HEK293 (cell line): ENCODE measurements at regions not wholly inside any gene's neighbourhood (a gene's known extent, or its start where the extent isn't known, plus 50 kb on each side); places are given as distances from the start of the nearest gene placed in this dataset.
A peak's percentile ranks its signal among the peaks of the same experiment; 100 is the strongest.

Source experiments
- CTCF ChIA-PET: fragments of 350-600 bp; formaldehyde crosslinking; extraction: SDS; loops from one replicate; lab custom pipeline; 2021; ENCODE audit warnings: antibody characterized with exemption; lab: Yijun Ruan, JAX
- POLR2A ChIA-PET: fragments of 300-600 bp; formaldehyde crosslinking; extraction: SDS; loops from one replicate; lab custom pipeline; 2020; ENCODE audit warnings: antibody characterized with exemption, inconsistent platforms; lab: Yijun Ruan, JAX
- H3K27ac ChIP-seq: fragments of 200-500 bp; sonication (Bioruptor generic); 2 replicates; pipeline ENCODE4 v1.5.1; 2014; ENCODE audit warnings: low read depth, low read length, control low read depth, inconsistent platforms; ENCODE audit errors: extremely low read depth
- H3K36me3 ChIP-seq, 2 experiments: fragments of 200-500 bp in 1 of 2; sonication (Bioruptor generic) in 1 of 2; 1 replicate in 1 of 2; 2 replicates in 1 of 2; pipeline ENCODE4 v1.5.1; 2014 to 2017; ENCODE audit warnings: inconsistent platforms in 2 of 2, low read length in 2 of 2; ENCODE audit not compliant: control insufficient read depth in 2 of 2, insufficient read depth in 1 of 2
- H3K4me1 ChIP-seq: fragments of 200-500 bp; sonication (Bioruptor generic); 2 replicates; pipeline ENCODE4 v1.5.1; 2014; ENCODE audit warnings: mild to moderate bottlenecking, low read length, inconsistent platforms; ENCODE audit not compliant: control insufficient read depth, insufficient read depth
- H3K4me3 ChIP-seq: 2 replicates; pipeline ENCODE4 v1.5.1; 2011; ENCODE audit warnings: low read depth, mild to moderate bottlenecking, control low read depth, low read length, moderate library complexity
- H3K9me3 ChIP-seq: fragments of 200-500 bp; sonication (Bioruptor generic); 2 replicates; pipeline ENCODE4 v1.5.1; 2014; ENCODE audit warnings: low read depth, low read length, inconsistent platforms; ENCODE audit not compliant: control insufficient read depth, insufficient read depth
- AEBP2 ChIP-seq: fragments of 450-650 bp; formaldehyde crosslinking; IDR thresholded peaks from 2 replicates; pipeline ENCODE4 v1.5.1; 2016; ENCODE audit warnings: missing biosample characterization, missing genetic modification characterization, borderline replicate concordance
- ATF2 ChIP-seq: fragments of 450-650 bp; formaldehyde crosslinking; IDR thresholded peaks from 2 replicates; pipeline ENCODE4 v1.5.1; 2016; ENCODE audit warnings: missing biosample characterization, missing genetic modification characterization, low read depth
- BCL11A ChIP-seq: fragments of 450-650 bp; formaldehyde crosslinking; IDR thresholded peaks from 2 replicates; pipeline ENCODE4 v1.5.1; 2016; ENCODE audit warnings: low read depth, missing biosample characterization, missing genetic modification characterization
- KLF10 ChIP-seq: fragments of 450-650 bp; IDR thresholded peaks from 2 replicates; pipeline ENCODE4 v1.5.1; 2018; ENCODE audit warnings: missing biosample characterization, mild to moderate bottlenecking, missing genetic modification characterization
- PRDM6 ChIP-seq: fragments of 450-650 bp; formaldehyde crosslinking; IDR thresholded peaks from 2 replicates; pipeline ENCODE4 v1.5.1; 2017; ENCODE audit warnings: missing biosample characterization, missing genetic modification characterization
- SCRT2 ChIP-seq: fragments of 450-650 bp; formaldehyde crosslinking; IDR thresholded peaks from 2 replicates; pipeline ENCODE4 v1.5.1; 2016; ENCODE audit warnings: missing biosample characterization, missing genetic modification characterization
- TSHZ1 ChIP-seq: fragments of 450-650 bp; formaldehyde crosslinking; IDR thresholded peaks from 2 replicates; pipeline ENCODE4 v1.5.1; 2016; ENCODE audit warnings: missing biosample characterization, missing genetic modification characterization, borderline replicate concordance
- ZNF146 ChIP-seq: fragments of 450-650 bp; formaldehyde crosslinking; IDR thresholded peaks from 2 replicates; pipeline ENCODE4 v1.5.1; 2016; ENCODE audit warnings: missing biosample characterization, missing genetic modification characterization
- ZNF169 ChIP-seq: fragments of 450-650 bp; formaldehyde crosslinking; IDR thresholded peaks from 2 replicates; pipeline ENCODE4 v1.5.1; 2016; ENCODE audit warnings: missing biosample characterization, missing genetic modification characterization
- ZNF223 ChIP-seq: fragments of 450-650 bp; formaldehyde crosslinking; IDR thresholded peaks from 2 replicates; pipeline ENCODE4 v1.5.1; 2016; ENCODE audit warnings: missing biosample characterization, missing genetic modification characterization
- ZNF335 ChIP-seq: fragments of 450-650 bp; formaldehyde crosslinking; conservative IDR thresholded peaks from 2 replicates; pipeline ENCODE4 v1.5.1; 2016; ENCODE audit warnings: missing biosample characterization, missing genetic modification characterization
- ZNF37A ChIP-seq: fragments of 450-650 bp; IDR thresholded peaks from 2 replicates; pipeline ENCODE4 v1.5.1; 2018; ENCODE audit warnings: missing biosample characterization, missing genetic modification characterization
- ZNF514 ChIP-seq: fragments of 450-650 bp; formaldehyde crosslinking; IDR thresholded peaks from 2 replicates; pipeline ENCODE4 v1.5.1; 2016; ENCODE audit warnings: missing biosample characterization, missing genetic modification characterization
- ZNF600 ChIP-seq: fragments of 450-650 bp; formaldehyde crosslinking; IDR thresholded peaks from 2 replicates; pipeline ENCODE4 v1.5.1; 2016; ENCODE audit warnings: missing biosample characterization, missing genetic modification characterization
- ZNF639 ChIP-seq: fragments of 450-650 bp; formaldehyde crosslinking; IDR thresholded peaks from 2 replicates; pipeline ENCODE4 v1.5.1; 2016; ENCODE audit warnings: missing biosample characterization, missing genetic modification characterization
- ZNF677 ChIP-seq: fragments of 450-650 bp; IDR thresholded peaks from 2 replicates; pipeline ENCODE4 v1.5.0; 2018; ENCODE audit warnings: missing biosample characterization, mild to moderate bottlenecking, missing genetic modification characterization, moderate library complexity
- ZSCAN18 ChIP-seq: fragments of 450-650 bp; formaldehyde crosslinking; IDR thresholded peaks from 2 replicates; pipeline ENCODE4 v1.5.1; 2016; ENCODE audit warnings: missing biosample characterization, missing genetic modification characterization

- CTCF ChIA-PET = interaction anchor here (0.7 to 1.4 kb wide), 6 partner anchors 10 to 156 kb away, joined by 3 to 4 read pairs (median 4); no protein-coding TSS in a partner anchor
- Histone ChIP-seq H3K27ac (no peak overlapping the region), H3K4me1 (no peaks in the 10 kb centered on the region), H3K36me3 (no peaks in the 10 kb centered on the region), H3K9me3 (no peaks in the 10 kb centered on the region), H3K4me3 (no peak overlapping the region)
- TF ChIP-seq ZNF335 (tag by site-specific recombination) (peak; percentile 30; the same call in 1 of the 2 replicates), TSHZ1 (no peak), ATF2 (tag by site-specific recombination) (peak; percentile 70)
- POLR2A ChIA-PET = no interaction called here
These were observed 93.8 kb downstream of the FOXA2 start for GRCh38 chr20:22490287-22491193.

- ChIA-PET CTCF (interaction anchor here (0.6 to 1.3 kb wide), 6 partner anchors 16 to 155 kb away, joined by 3 to 4 read pairs (median 4); no protein-coding TSS in a partner anchor), POLR2A (no interaction called here)
- Histone ChIP-seq H3K4me3 (no peak overlapping the region), H3K9me3 (no peaks in the 10 kb centered on the region), H3K27ac (no peak overlapping the region)
- TF ChIP-seq ZNF223 (tag by site-specific recombination) (no peak), ZNF37A (no peak), ZNF169 (tag by site-specific recombination) (no peak), ZNF514 (no peak), ZSCAN18 (no peak), KLF10 (no peak), ZNF677 (tag by site-specific recombination) (no peak), BCL11A (no peak), ZNF146 (tag by site-specific recombination) (no peak), SCRT2 (tag by site-specific recombination) (no peak)
- TF ChIP-seq, all 188 proteins: peak for 0
- no peaks in the 10 kb centered on the region for H3K36me3 ChIP-seq
- H3K4me1 ChIP-seq = no peaks in the 10 kb centered on the region
These were observed 94.6 kb downstream of the FOXA2 start for GRCh38 chr20:22489626-22490286.

- Histone ChIP-seq H3K27ac (no peak overlapping the region), H3K36me3 (no peaks in the 10 kb centered on the region), H3K4me1 (no peaks in the 10 kb centered on the region), H3K9me3 (no peaks in the 10 kb centered on the region), H3K4me3 (no peak overlapping the region)
- CTCF ChIA-PET = interaction anchor here (0.7 kb wide), 1 partner anchor 141 kb away, joined by 4 read pairs; no protein-coding TSS in a partner anchor
- POLR2A ChIA-PET = no interaction called here
- TF ChIP-seq ZNF639 (tag by site-specific recombination) = no peak
- TF ChIP-seq AEBP2 (tag by site-specific recombination) = no peak
- no peak for TF ChIP-seq ZNF600 (tag by site-specific recombination)
- no peak for TF ChIP-seq PRDM6 (tag by site-specific recombination)
These were observed 104.0 kb downstream of the FOXA2 start for GRCh38 chr20:22480336-22480735.
